Common myeloid progenitor, CD34-positive (primary cell): ENCODE measurements at regions not wholly inside any gene's neighbourhood (a gene's known extent, or its start where the extent isn't known, plus 50 kb on each side); places are given as distances from the start of the nearest gene placed in this dataset.
"Not testable (repeated sequence)": the region's sequence is repeated elsewhere in the genome, so short reads cannot be mapped to it uniquely, and the experiment has no call there.

Experiments
- CTCF ChIA-PET: fragments of 350-600 bp; sonication (Branson Sonifier 250); formaldehyde crosslinking; loops from one replicate; lab custom pipeline; 2021; ENCODE audit warnings: antibody characterized with exemption; lab: Charles Lee
- POLR2A ChIA-PET: fragments of 350-600 bp; sonication (Branson Sonifier 250); formaldehyde crosslinking; loops from one replicate; lab custom pipeline; 2021; ENCODE audit warnings: antibody characterized with exemption; lab: Charles Lee
- DNase-seq, 3 donors: peaks; one replicate each; pipeline versions ENCODE4 v3.0.0 to v3.0.0-alpha.2; 2013
- H3K27ac ChIP-seq, 2 experiments: 1 replicate in 1 of 2; 2 replicates in 1 of 2; pipeline ENCODE4 v1.7.0; 2013; ENCODE audit warnings: inconsistent platforms in 2 of 2, low read length in 2 of 2, mild to moderate bottlenecking in 2 of 2, low read depth in 1 of 2, moderate library complexity in 1 of 2; ENCODE audit not compliant: severe bottlenecking in 2 of 2, insufficient read depth in 1 of 2, poor library complexity in 1 of 2
- H3K27me3 ChIP-seq, 5 experiments: replicated peaks in 2 of 5; 1 replicate in 3 of 5; 2 replicates in 2 of 5; pipeline versions ENCODE4 v1.6.1 to v1.7.0; 2013; ENCODE audit warnings: low read length in 4 of 5, mild to moderate bottlenecking in 2 of 5, moderate library complexity in 2 of 5, inconsistent platforms in 1 of 5; ENCODE audit not compliant: insufficient read depth in 5 of 5, control insufficient read depth in 4 of 5
- H3K36me3 ChIP-seq, 4 experiments: 1 replicate in 2 of 4; 2 replicates in 2 of 4; pipeline versions ENCODE4 v1.6.1 to v1.7.0; 2013; ENCODE audit warnings: low read length in 3 of 4, control low read depth in 1 of 4, mild to moderate bottlenecking in 1 of 4; ENCODE audit not compliant: control insufficient read depth in 4 of 4, insufficient read depth in 4 of 4
- H3K4me1 ChIP-seq, 4 experiments: 1 replicate in 3 of 4; 2 replicates in 1 of 4; pipeline versions ENCODE4 v1.6.1 to v1.7.1; 2013; ENCODE audit warnings: low read length in 3 of 4, mild to moderate bottlenecking in 3 of 4, control low read depth in 1 of 4, inconsistent platforms in 1 of 4, moderate library complexity in 1 of 4; ENCODE audit not compliant: control insufficient read depth in 4 of 4, insufficient read depth in 4 of 4; ENCODE audit errors: control extremely low read depth in 1 of 4
- H3K4me3 ChIP-seq, 7 experiments: 1 replicate in 4 of 7; 2 replicates in 3 of 7; pipeline versions ENCODE4 v1.5.1 to v1.7.0; 2013; ENCODE audit warnings: mild to moderate bottlenecking in 7 of 7, low read length in 6 of 7, moderate library complexity in 6 of 7, inconsistent platforms in 2 of 7, low read depth in 2 of 7, control low read depth in 1 of 7; ENCODE audit not compliant: insufficient read depth in 4 of 7, control insufficient read depth in 1 of 7; ENCODE audit errors: extremely low read depth in 1 of 7
- H3K9me3 ChIP-seq, 5 experiments: 1 replicate in 4 of 5; 2 replicates in 1 of 5; pipeline versions ENCODE4 v1.6.1 to v1.7.1; 2013; ENCODE audit warnings: low read length in 4 of 5, mild to moderate bottlenecking in 2 of 5, inconsistent platforms in 1 of 5, low read depth in 1 of 5, moderate library complexity in 1 of 5; ENCODE audit not compliant: control insufficient read depth in 4 of 5, insufficient read depth in 2 of 5; ENCODE audit errors: control extremely low read depth in 1 of 5
- WGBS: methylation state at CpG from one replicate; pipeline ENCODE4 v1.1.5; 2013; ENCODE audit not compliant: insufficient coverage; 5-methylcytosine and 5-hydroxymethylcytosine counted together

GRCh38 chr1:196043268-196043667 lies 565.0 kb downstream of the KCNT2 start:
- no peak for DNase-seq
- no peaks in the 10 kb centered on the region for H3K36me3 ChIP-seq
- ChIA-PET CTCF (no interaction called here), POLR2A (no interaction called here)
- WGBS = no CpG with 5 or more reads among the region's 2 CpGs
- H3K4me3 ChIP-seq = no peak overlapping the region
- peaks cover 0 to 12% (median 0%) of the 10 kb centered on the region in 5 experiments for H3K9me3 ChIP-seq
- H3K4me1 ChIP-seq = no peaks in the 10 kb centered on the region
- H3K27ac ChIP-seq = no peak overlapping the region
- H3K27me3 ChIP-seq = no peaks in the 10 kb centered on the region

- ChIA-PET CTCF (no interaction called here), POLR2A (no interaction called here)
- peaks cover 0 to 2% (median 0%) of the 10 kb centered on the region in 4 experiments for H3K4me1 ChIP-seq
- no peak overlapping the region for H3K4me3 ChIP-seq
- H3K36me3 ChIP-seq = no peaks in the 10 kb centered on the region
- H3K27ac ChIP-seq = no peak overlapping the region
- no peaks in the 10 kb centered on the region for H3K27me3 ChIP-seq
- peaks cover 0 to 1% (median 0%) of the 10 kb centered on the region in 5 experiments for H3K9me3 ChIP-seq
- peak in 2 of 3 donors; percentile 4 to 11 for DNase-seq
- WGBS = 18% methylated on average over 3 of the region's 6 CpGs
Measured at GRCh38 chr1:196034080-196034706, 574.0 kb downstream of the KCNT2 start.

- DNase-seq, H3K4me1 ChIP-seq, H3K9me3 ChIP-seq, POLR2A ChIA-PET, H3K27ac ChIP-seq, H3K27me3 ChIP-seq, CTCF ChIA-PET, H3K36me3 ChIP-seq, H3K4me3 ChIP-seq: not testable (repeated sequence)
- no CpG with 5 or more reads among the region's 2 CpGs for WGBS
Measured at GRCh38 chr1:196031387-196031786, 576.9 kb downstream of the KCNT2 start.

- WGBS = no CpG with 5 or more reads among the region's 1 CpG
- DNase-seq = peak in 1 of 3 donors; percentile 2
- H3K27ac ChIP-seq = no peak overlapping the region
- no peaks in the 10 kb centered on the region for H3K9me3 ChIP-seq
- H3K4me3 ChIP-seq = no peak overlapping the region
- peaks cover 0 to 2% (median 0%) of the 10 kb centered on the region in 4 experiments for H3K4me1 ChIP-seq
- ChIA-PET POLR2A (no interaction called here), CTCF (interaction anchor here (1.5 kb wide), 1 partner anchor 9 kb away, joined by 5 read pairs; no protein-coding TSS in a partner anchor)
- no peaks in the 10 kb centered on the region for H3K36me3 ChIP-seq
- no peaks in the 10 kb centered on the region for H3K27me3 ChIP-seq
Measured at GRCh38 chr1:196030455-196030854, 577.8 kb downstream of the KCNT2 start.

- Histone ChIP-seq H3K36me3 (no peaks in the 10 kb centered on the region), H3K4me3 (no peak overlapping the region), H3K4me1 (peaks cover 0 to 2% (median 0%) of the 10 kb centered on the region in 4 experiments), H3K27ac (no peak overlapping the region), H3K27me3 (no peaks in the 10 kb centered on the region), H3K9me3 (no peaks in the 10 kb centered on the region)
- WGBS = no CpG with 5 or more reads among the region's 1 CpG
- DNase-seq = no peak
- ChIA-PET POLR2A (no interaction called here), CTCF (interaction anchor here (0.8 kb wide), 1 partner anchor 76 kb away, joined by 3 read pairs; no protein-coding TSS in a partner anchor)
Measured at GRCh38 chr1:196029410-196029809, 578.8 kb downstream of the KCNT2 start.

- Histone ChIP-seq H3K27me3 (no peaks in the 10 kb centered on the region), H3K4me3 (no peak overlapping the region), H3K4me1 (no peaks in the 10 kb centered on the region), H3K36me3 (no peaks in the 10 kb centered on the region), H3K27ac (no peak overlapping the region), H3K9me3 (peaks cover 0 to under 1% (median 0%) of the 10 kb centered on the region in 5 experiments)
- WGBS = no CpG with 5 or more reads among the region's 1 CpG
- ChIA-PET CTCF (interaction anchor here (1.0 kb wide), 1 partner anchor 121 kb away, joined by 3 read pairs; no protein-coding TSS in a partner anchor), POLR2A (no interaction called here)
- DNase-seq = no peak
Measured at GRCh38 chr1:196027127-196027526, 581.1 kb downstream of the KCNT2 start.

GRCh38 chr1:196021174-196021573 lies 587.1 kb downstream of the KCNT2 start:
- H3K36me3 ChIP-seq, H3K4me3 ChIP-seq, H3K27me3 ChIP-seq, POLR2A ChIA-PET, H3K4me1 ChIP-seq, DNase-seq, H3K27ac ChIP-seq, H3K9me3 ChIP-seq: not testable (repeated sequence)
- WGBS = 98% methylated on average over 7 of the region's 7 CpGs
- CTCF ChIA-PET = interaction anchor here (1.4 kb wide), 1 partner anchor 9 kb away, joined by 5 read pairs; no protein-coding TSS in a partner anchor
